Left lung (tissue), 4 donors: ENCODE measurements at regions not wholly inside any gene's neighbourhood (a gene's known extent, or its start where the extent isn't known, plus 50 kb on each side); places are given as distances from the start of the nearest gene placed in this dataset.

Source experiments
- ATAC-seq: fragments of 200-7000 bp; cut with Tn5 transposase; one replicate; pipeline ENCODE4 v1.9.1; 2020; ENCODE audit warnings: moderate library complexity
- DNase-seq, 4 donors: peaks; one replicate each; pipeline ENCODE4 v3.0.0-alpha.2; 2013 to 2020
- H3K27ac ChIP-seq, 2 donors: fragments of 200-600 bp; sonication (generic) in 1 of 2; one replicate each; pipeline versions ENCODE4 v1.5.0 to v1.8.0; 2020 to 2021
- H3K27me3 ChIP-seq, 2 donors: fragments of 200-600 bp; sonication (generic) in 1 of 2; one replicate each; pipeline versions ENCODE4 v1.5.0 to v1.8.0; 2020 to 2021
- H3K36me3 ChIP-seq, 2 donors: fragments of 200-600 bp; sonication (generic) in 1 of 2; one replicate each; pipeline versions ENCODE4 v1.5.0 to v1.8.0; 2020 to 2021
- H3K4me1 ChIP-seq, 2 donors: fragments of 200-600 bp; one replicate each; pipeline ENCODE4 v1.8.0; 2021
- H3K4me3 ChIP-seq, 2 donors: fragments of 200-600 bp; sonication (generic) in 1 of 2; one replicate each; pipeline versions ENCODE4 v1.5.0 to v1.8.0; 2020 to 2021; ENCODE audit warnings: mild to moderate bottlenecking in 1 of 2
- H3K9me3 ChIP-seq, 2 donors: fragments of 200-600 bp; sonication (generic) in 1 of 2; one replicate each; pipeline versions ENCODE4 v1.5.0 to v1.8.0; 2020 to 2021
- CTCF ChIP-seq, 2 donors: fragments of 200-600 bp; sonication (generic) in 1 of 2; IDR thresholded peaks; one replicate each; pipeline versions ENCODE4 v1.5.0 to v1.8.0; 2021; ENCODE audit warnings: antibody characterized with exemption in 2 of 2
- intact Hi-C, 2 donors: fragments of 100-400 bp; cut with DNase I; formaldehyde crosslinking; loops; one replicate each; pipeline versions ENCODE4 v1.11.2 to v1.14.2; 2022
- donor health status: DM: no; HTN: yes; CAD: no.
- donor health status: DM: no; HTN: no; CAD: no.

GRCh38 chr7:115125312-115125711 lies 203.4 kb downstream of the MDFIC start:
- Histone ChIP-seq H3K4me1 (no peaks in the 10 kb centered on the region), H3K4me3 (no peak overlapping the region), H3K27me3 (no peaks in the 10 kb centered on the region), H3K27ac (no peak overlapping the region), H3K36me3 (no peaks in the 10 kb centered on the region), H3K9me3 (no peaks in the 10 kb centered on the region)
- DNase-seq (no peak), ATAC-seq (no peak)
- no peak for TF ChIP-seq CTCF (IDR thresholded peaks at IDR 0.05)
- intact Hi-C loops = no loop called here

- no peaks in the 10 kb centered on the region for H3K36me3 ChIP-seq
- DNase-seq (no peak), ATAC-seq (no peak)
- no peak for TF ChIP-seq CTCF (IDR thresholded peaks at IDR 0.05)
- H3K9me3 ChIP-seq = no peaks in the 10 kb centered on the region
- intact Hi-C loops = no loop called here
- no peaks in the 10 kb centered on the region for H3K27me3 ChIP-seq
- H3K27ac ChIP-seq = no peak overlapping the region
- no peak overlapping the region for H3K4me3 ChIP-seq
- H3K4me1 ChIP-seq = no peaks in the 10 kb centered on the region
Observed at GRCh38 chr7:115124409-115124939, 202.6 kb downstream of the MDFIC start.

GRCh38 chr7:115123441-115123840 lies 201.5 kb downstream of the MDFIC start:
- no peak for TF ChIP-seq CTCF (IDR thresholded peaks at IDR 0.05)

GRCh38 chr7:115122388-115122787 lies 200.5 kb downstream of the MDFIC start:
- H3K4me3 ChIP-seq = no peak overlapping the region
- H3K4me1 ChIP-seq = no peaks in the 10 kb centered on the region
- TF ChIP-seq CTCF (IDR thresholded peaks at IDR 0.05) = no peak
- no peaks in the 10 kb centered on the region for H3K9me3 ChIP-seq
- intact Hi-C loops = no loop called here
- H3K36me3 ChIP-seq = no peaks in the 10 kb centered on the region
- H3K27me3 ChIP-seq = no peaks in the 10 kb centered on the region
- no peak overlapping the region for H3K27ac ChIP-seq
- DNase-seq = no peak
- ATAC-seq = peak; percentile 19

More at GRCh38 chr7:115123441-115123840, 201.5 kb downstream of the MDFIC start:
- intact Hi-C loops = no loop called here
- no peak overlapping the region for H3K27ac ChIP-seq
- no peaks in the 10 kb centered on the region for H3K9me3 ChIP-seq
- no peak overlapping the region for H3K4me3 ChIP-seq
- DNase-seq (no peak), ATAC-seq (no peak)
- H3K4me1 ChIP-seq = no peaks in the 10 kb centered on the region
- H3K27me3 ChIP-seq = no peaks in the 10 kb centered on the region
- H3K36me3 ChIP-seq = no peaks in the 10 kb centered on the region

GRCh38 chr7:115117748-115118147 lies 195.9 kb downstream of the MDFIC start:
- Histone ChIP-seq H3K27ac (no peak overlapping the region), H3K4me1 (no peaks in the 10 kb centered on the region), H3K27me3 (no peaks in the 10 kb centered on the region), H3K36me3 (no peaks in the 10 kb centered on the region), H3K4me3 (no peak overlapping the region), H3K9me3 (no peaks in the 10 kb centered on the region)
- DNase-seq (no peak), ATAC-seq (no peak)
- no peak for TF ChIP-seq CTCF (IDR thresholded peaks at IDR 0.05)
- intact Hi-C loops = no loop called here
